ENCODE measurements at regions not wholly inside any gene's neighbourhood (a gene's known extent, or its start where the extent isn't known, plus 50 kb on each side); places are given as distances from the start of the nearest gene placed in this dataset.

DNA sequence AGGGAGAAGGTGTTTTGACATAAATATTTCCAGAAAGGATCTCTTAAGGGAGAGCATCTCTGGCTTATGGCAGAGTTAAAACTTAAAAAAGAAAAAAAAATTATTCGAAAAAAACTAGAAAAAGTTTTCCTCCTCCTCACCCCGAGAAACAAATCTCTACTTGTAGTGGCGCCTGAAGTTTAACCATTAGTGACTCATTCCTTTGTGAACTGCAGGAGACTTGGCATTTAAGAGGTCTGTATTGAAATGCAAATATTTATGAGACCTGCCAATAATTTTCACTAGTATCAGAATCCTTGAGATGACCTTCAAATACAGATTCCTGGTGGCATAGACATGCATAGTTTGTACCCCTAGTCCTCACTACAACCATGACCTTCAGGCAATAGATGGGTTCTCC, 64.9 kb upstream of the MED4 start:
- Histone ChIP-seq H3K9me3 (ENCODE audit: severe bottlenecking) (no peaks in the 10 kb centered on the region), H3K27ac (no peak overlapping the region), H3K27me3 (ENCODE audit: insufficient read depth, low read depth, severe bottlenecking) (no peaks in the 10 kb centered on the region), H3K36me3 (no peaks in the 10 kb centered on the region), H3K4me3 (ENCODE audit: low read depth, low read length) (no peak overlapping the region)
- TF ChIP-seq, protein P1, sequence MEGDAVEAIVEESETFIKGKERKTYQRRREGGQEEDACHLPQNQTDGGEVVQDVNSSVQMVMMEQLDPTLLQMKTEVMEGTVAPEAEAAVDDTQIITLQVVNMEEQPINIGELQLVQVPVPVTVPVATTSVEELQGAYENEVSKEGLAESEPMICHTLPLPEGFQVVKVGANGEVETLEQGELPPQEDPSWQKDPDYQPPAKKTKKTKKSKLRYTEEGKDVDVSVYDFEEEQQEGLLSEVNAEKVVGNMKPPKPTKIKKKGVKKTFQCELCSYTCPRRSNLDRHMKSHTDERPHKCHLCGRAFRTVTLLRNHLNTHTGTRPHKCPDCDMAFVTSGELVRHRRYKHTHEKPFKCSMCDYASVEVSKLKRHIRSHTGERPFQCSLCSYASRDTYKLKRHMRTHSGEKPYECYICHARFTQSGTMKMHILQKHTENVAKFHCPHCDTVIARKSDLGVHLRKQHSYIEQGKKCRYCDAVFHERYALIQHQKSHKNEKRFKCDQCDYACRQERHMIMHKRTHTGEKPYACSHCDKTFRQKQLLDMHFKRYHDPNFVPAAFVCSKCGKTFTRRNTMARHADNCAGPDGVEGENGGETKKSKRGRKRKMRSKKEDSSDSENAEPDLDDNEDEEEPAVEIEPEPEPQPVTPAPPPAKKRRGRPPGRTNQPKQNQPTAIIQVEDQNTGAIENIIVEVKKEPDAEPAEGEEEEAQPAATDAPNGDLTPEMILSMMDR (IDR thresholded peaks at IDR 0.05; ENCODE audit: low read depth, low read length): no peak
- no peak for DNase-seq

DNA sequence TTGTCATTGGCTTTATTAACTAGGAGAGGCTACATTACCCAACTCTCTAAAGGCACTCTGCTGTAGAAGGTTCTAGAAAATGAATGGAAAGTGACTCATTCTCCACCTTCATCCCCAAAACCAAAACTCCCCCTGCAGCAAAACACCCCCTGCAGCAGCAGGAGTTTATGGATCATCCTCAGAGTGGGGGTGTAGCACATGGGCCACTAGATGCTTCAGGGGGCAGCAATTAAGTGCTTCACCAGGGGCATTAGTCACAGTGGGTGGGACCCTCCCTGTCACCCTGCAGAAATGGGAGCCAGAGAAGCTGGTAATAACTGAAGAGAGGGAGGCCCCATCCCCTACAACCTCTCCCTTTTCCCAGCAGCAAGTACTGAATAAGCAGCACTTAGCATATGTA, 64.5 kb upstream of the MED4 start:
- Histone ChIP-seq H3K27ac (no peak overlapping the region), H3K9me3 (ENCODE audit: severe bottlenecking) (no peaks in the 10 kb centered on the region), H3K36me3 (no peaks in the 10 kb centered on the region), H3K27me3 (ENCODE audit: insufficient read depth, low read depth, severe bottlenecking) (no peaks in the 10 kb centered on the region), H3K4me3 (ENCODE audit: low read depth, low read length) (no peak overlapping the region)
- DNase-seq: no peak
- TF ChIP-seq, protein P1 (IDR thresholded peaks at IDR 0.05; ENCODE audit: low read depth, low read length): no peak

DNA sequence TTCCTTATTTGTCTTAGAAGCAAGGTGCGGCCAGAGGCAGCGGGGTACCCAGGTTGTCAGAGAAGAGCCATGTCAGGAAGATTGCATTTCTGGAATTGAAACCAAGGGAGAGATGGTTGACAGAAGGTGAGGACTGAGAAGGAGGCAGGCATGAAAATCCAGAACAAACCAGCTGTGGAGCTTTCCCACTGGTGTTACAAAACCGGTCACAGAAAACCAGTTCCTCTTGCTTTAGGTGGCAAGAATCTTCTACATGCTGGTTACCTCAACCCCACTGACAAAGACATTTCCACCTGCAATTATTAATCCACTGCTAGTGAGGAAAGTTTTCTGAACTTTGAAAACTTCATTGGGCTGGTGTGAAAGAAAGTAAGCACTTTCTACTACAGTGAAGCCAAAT, 64.0 kb upstream of the MED4 start:
- Histone ChIP-seq H3K36me3 (no peaks in the 10 kb centered on the region), H3K27ac (no peak overlapping the region), H3K4me3 (ENCODE audit: low read depth, low read length) (no peak overlapping the region), H3K27me3 (ENCODE audit: insufficient read depth, low read depth, severe bottlenecking) (no peaks in the 10 kb centered on the region), H3K9me3 (ENCODE audit: severe bottlenecking) (no peaks in the 10 kb centered on the region)
- DNase-seq: no peak
- TF ChIP-seq, protein P1 (IDR thresholded peaks at IDR 0.05; ENCODE audit: low read depth, low read length): no peak

DNA sequence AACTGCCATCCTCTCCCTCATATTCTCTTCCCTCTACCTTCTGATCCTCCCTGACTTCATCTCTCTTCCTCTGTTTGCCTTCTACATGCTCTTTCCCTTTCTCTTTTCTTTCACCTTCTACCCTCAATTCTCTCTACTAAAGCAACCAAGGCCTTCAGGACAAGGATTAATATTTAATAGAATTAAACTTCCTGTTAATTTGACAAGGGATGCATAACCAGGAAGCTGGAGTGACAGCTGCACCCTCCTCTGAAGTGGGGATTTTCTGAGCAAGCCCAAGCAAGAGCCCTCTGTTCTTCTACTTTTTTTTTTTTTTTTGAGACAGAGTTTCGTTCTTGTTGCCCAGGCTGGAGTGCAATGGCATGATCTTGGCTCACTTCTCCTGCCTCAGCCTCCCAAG, 63.4 kb upstream of the MED4 start:
- no peaks in the 10 kb centered on the region for H3K9me3 ChIP-seq (ENCODE audit: severe bottlenecking)
- no peak for DNase-seq
- no peaks in the 10 kb centered on the region for H3K36me3 ChIP-seq
- TF ChIP-seq, protein P1 (IDR thresholded peaks at IDR 0.05; ENCODE audit: low read depth, low read length): no peak
- H3K27ac ChIP-seq: no peak overlapping the region
- no peak overlapping the region for H3K4me3 ChIP-seq (ENCODE audit: low read depth, low read length)
- H3K27me3 ChIP-seq (ENCODE audit: insufficient read depth, low read depth, severe bottlenecking): no peaks in the 10 kb centered on the region

DNA sequence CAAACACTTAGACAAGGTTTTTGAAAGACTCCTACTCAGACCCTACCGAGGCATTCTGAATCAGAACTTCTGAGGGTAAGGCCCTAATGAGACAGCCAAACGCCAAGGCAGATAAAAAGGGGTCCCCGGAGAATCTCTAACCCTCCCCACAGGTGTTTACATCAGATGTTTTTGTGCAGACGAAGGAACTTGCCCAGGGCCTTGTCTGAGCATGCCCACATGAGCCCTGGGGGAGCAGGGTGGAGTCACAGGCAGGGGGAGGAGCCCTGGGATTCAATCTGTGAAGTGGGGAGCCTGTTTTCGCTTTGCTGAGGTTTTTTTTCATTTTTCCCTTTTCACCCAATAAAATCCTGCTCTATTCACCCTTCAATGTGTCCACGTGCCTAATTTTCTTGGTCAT, 61.6 kb upstream of the MED4 start:
- no peak overlapping the region for H3K27ac ChIP-seq
- TF ChIP-seq, protein P1 (IDR thresholded peaks at IDR 0.05; ENCODE audit: low read depth, low read length): no peak
- H3K4me3 ChIP-seq (ENCODE audit: low read depth, low read length): no peak overlapping the region
- H3K36me3 ChIP-seq: no peaks in the 10 kb centered on the region
- no peak for DNase-seq
- no peaks in the 10 kb centered on the region for H3K27me3 ChIP-seq (ENCODE audit: insufficient read depth, low read depth, severe bottlenecking)
- H3K9me3 ChIP-seq (ENCODE audit: severe bottlenecking): no peaks in the 10 kb centered on the region

DNA sequence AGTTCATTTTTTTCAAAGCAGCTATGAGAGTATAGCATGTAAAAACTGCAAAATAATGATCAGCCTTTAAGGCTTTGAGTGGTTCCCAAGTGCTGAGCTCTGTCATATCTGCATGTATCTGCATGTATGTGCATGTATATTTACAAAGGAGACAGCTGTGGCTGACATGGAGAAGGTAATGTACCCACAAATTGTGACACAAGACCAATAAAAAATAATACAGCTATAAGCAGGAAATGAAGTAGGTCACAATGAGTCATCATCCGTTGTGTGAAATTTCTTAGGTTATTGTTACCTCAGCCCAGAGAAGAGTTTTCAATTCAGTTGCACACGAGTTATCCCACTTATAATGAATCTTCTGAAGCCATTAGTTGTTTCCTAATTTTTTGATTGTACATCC, 60.9 kb upstream of the MED4 start:
- no peaks in the 10 kb centered on the region for H3K9me3 ChIP-seq (ENCODE audit: severe bottlenecking)
- DNase-seq: no peak
- H3K27ac ChIP-seq: no peak overlapping the region
- TF ChIP-seq, protein P1 (IDR thresholded peaks at IDR 0.05; ENCODE audit: low read depth, low read length): no peak
- no peaks in the 10 kb centered on the region for H3K36me3 ChIP-seq
- no peak overlapping the region for H3K4me3 ChIP-seq (ENCODE audit: low read depth, low read length)
- no peaks in the 10 kb centered on the region for H3K27me3 ChIP-seq (ENCODE audit: insufficient read depth, low read depth, severe bottlenecking)

All from WERI-Rb-1 (cell line).